H1 (cell line): ENCODE measurements at regions not wholly inside any gene's neighbourhood (a gene's known extent, or its start where the extent isn't known, plus 50 kb on each side); places are given as distances from the start of the nearest gene placed in this dataset.
"Not testable (repeated sequence)": the region's sequence is repeated elsewhere in the genome, so short reads cannot be mapped to it uniquely, and the experiment has no call there.

Source experiments
- CTCF ChIA-PET: fragments of 300-600 bp; sonication (Branson Sonifier 250); formaldehyde crosslinking; loops from one replicate; lab custom pipeline; 2021; ENCODE audit not compliant: partially characterized antibody; lab: Charles Lee
- POLR2A ChIA-PET: fragments of 300-600 bp; sonication (Branson Sonifier 250); formaldehyde crosslinking; loops from one replicate; lab custom pipeline; 2021; ENCODE audit warnings: inconsistent platforms; ENCODE audit not compliant: partially characterized antibody; lab: Charles Lee
- DNase-seq, 2 experiments: peaks; one replicate each; pipeline versions ENCODE4 v3.0.0 to v3.0.0-alpha.2; 2010 to 2022; ENCODE audit warnings: low spot score in 2 of 2, low read depth in 1 of 2, mixed read lengths in 1 of 2
- FAIRE-seq: peaks from 2 replicates; lab custom pipeline; 2011; peaks lifted over from hg19 to GRCh38; lab: Jason Lieb, UNC
- H2AFZ ChIP-seq: 2 replicates; pipeline ENCODE4 v1.8.1; 2012; ENCODE audit warnings: low read length, inconsistent platforms
- H2AK5ac ChIP-seq: 2 replicates; pipeline ENCODE4 v1.6.1; 2013; ENCODE audit warnings: low read depth, low read length
- H2BK120ac ChIP-seq: replicated peaks from 2 replicates; pipeline ENCODE3; 2013; ENCODE audit warnings: low read depth, low read length, inconsistent platforms
- H2BK12ac ChIP-seq: 2 replicates; pipeline ENCODE4 v1.6.1; 2013; ENCODE audit warnings: low read depth, low read length
- H2BK15ac ChIP-seq: 2 replicates; pipeline ENCODE4 v1.6.1; 2013; ENCODE audit warnings: low read length
- H2BK20ac ChIP-seq: 2 replicates; pipeline ENCODE4 v1.6.1; 2013; ENCODE audit warnings: low read length
- H2BK5ac ChIP-seq: 2 replicates; pipeline ENCODE4 v1.6.1; 2013; ENCODE audit warnings: low read depth, low read length
- H3K14ac ChIP-seq: 2 replicates; pipeline ENCODE4 v1.6.1; 2013; ENCODE audit warnings: inconsistent platforms; ENCODE audit not compliant: insufficient read length
- H3K18ac ChIP-seq: 2 replicates; pipeline ENCODE4 v1.6.1; 2013; ENCODE audit warnings: low read length; ENCODE audit errors: extremely low read depth
- H3K23ac ChIP-seq: 2 replicates; pipeline ENCODE4 v1.6.1; 2013; ENCODE audit warnings: inconsistent platforms; ENCODE audit not compliant: insufficient read length
- H3K23me2 ChIP-seq: 2 replicates; pipeline ENCODE4 v1.6.1; 2013; ENCODE audit warnings: low read depth, low read length
- H3K27ac ChIP-seq: 2 replicates; pipeline ENCODE4 v1.6.1; 2011; ENCODE audit warnings: low read depth, low read length, inconsistent platforms
- H3K27me3 ChIP-seq, 4 experiments: replicated peaks in 1 of 4; 1 replicate in 1 of 4; 2 replicates in 3 of 4; pipeline versions ENCODE4 v1.6.1 to v1.8.1; 2011 to 2013; ENCODE audit warnings: low read length in 3 of 4, mild to moderate bottlenecking in 3 of 4, inconsistent platforms in 2 of 4, mixed read lengths in 2 of 4, moderate library complexity in 1 of 4; ENCODE audit not compliant: control insufficient read depth in 3 of 4, insufficient read depth in 3 of 4; ENCODE audit errors: extremely low read depth in 1 of 4
- H3K36me3 ChIP-seq, 4 experiments: 2 replicates each; pipeline versions ENCODE4 v1.6.1 to v1.8.1; 2011 to 2013; ENCODE audit warnings: mild to moderate bottlenecking in 4 of 4, low read length in 3 of 4, moderate library complexity in 2 of 4, control low read depth in 1 of 4, inconsistent platforms in 1 of 4; ENCODE audit not compliant: insufficient read depth in 4 of 4, control insufficient read depth in 2 of 4
- H3K4ac ChIP-seq: replicated peaks from 2 replicates; pipeline ENCODE3; 2013; ENCODE audit warnings: low read length, low read depth, mixed read lengths, inconsistent platforms; ENCODE audit not compliant: insufficient read length
- H3K4me1 ChIP-seq, 4 experiments: replicated peaks in 1 of 4; 1 replicate in 1 of 4; 2 replicates in 3 of 4; pipeline versions ENCODE4 v1.6.1 to v1.8.1; 2011 to 2013; ENCODE audit warnings: low read length in 3 of 4, inconsistent platforms in 2 of 4, mixed read lengths in 1 of 4; ENCODE audit not compliant: insufficient read depth in 4 of 4, control insufficient read depth in 3 of 4
- H3K4me2 ChIP-seq, 2 experiments: 2 replicates each; pipeline versions ENCODE4 v1.6.1 to v1.8.1; 2011 to 2013; ENCODE audit warnings: low read depth in 2 of 2, low read length in 2 of 2, control low read depth in 1 of 2, inconsistent platforms in 1 of 2, mild to moderate bottlenecking in 1 of 2; ENCODE audit not compliant: insufficient read depth in 1 of 2
- H3K4me3 ChIP-seq, 4 experiments: fragments of 200-600, 300-600 bp in 1 of 4; sonication (generic), shearing (Covaris generic), sonication (Bioruptor Twin) in 1 of 4; 2 replicates each; pipeline versions ENCODE4 v1.5.1 to v1.8.1; 2011 to 2016; ENCODE audit warnings: low read length in 4 of 4, low read depth in 3 of 4, control low read depth in 2 of 4, inconsistent platforms in 2 of 4, mild to moderate bottlenecking in 2 of 4, mixed read lengths in 1 of 4, moderate library complexity in 1 of 4; ENCODE audit not compliant: insufficient read depth in 2 of 4; ENCODE audit errors: extremely low read depth in 1 of 4
- H3K56ac ChIP-seq: replicated peaks from 2 replicates; pipeline ENCODE3; 2013; ENCODE audit warnings: low read depth, mild to moderate bottlenecking, mixed read lengths, low read length, inconsistent platforms; ENCODE audit not compliant: insufficient read length
- H3K79me1 ChIP-seq: 2 replicates; pipeline ENCODE4 v1.6.1; 2013; ENCODE audit warnings: low read depth, low read length, control low read depth
- H3K79me2 ChIP-seq, 2 experiments: 2 replicates each; pipeline versions ENCODE4 v1.6.1 to v1.8.1; 2012 to 2013; ENCODE audit warnings: low read length in 2 of 2, mild to moderate bottlenecking in 2 of 2, inconsistent platforms in 1 of 2; ENCODE audit not compliant: insufficient read depth in 2 of 2, control insufficient read depth in 1 of 2
- H3K9ac ChIP-seq, 4 experiments: replicated peaks in 1 of 4; 1 replicate in 1 of 4; 2 replicates in 3 of 4; pipeline versions ENCODE4 v1.6.1 to v1.8.1; 2011 to 2013; ENCODE audit warnings: low read depth in 3 of 4, low read length in 3 of 4, control low read depth in 2 of 4, mild to moderate bottlenecking in 2 of 4, moderate library complexity in 2 of 4, inconsistent platforms in 1 of 4; ENCODE audit errors: extremely low read depth in 1 of 4
- H3K9me3 ChIP-seq, 2 experiments: 2 replicates each; pipeline versions ENCODE4 v1.6.1 to v1.8.1; 2012 to 2013; ENCODE audit warnings: mild to moderate bottlenecking in 2 of 2, moderate library complexity in 2 of 2, control low read depth in 1 of 2, inconsistent platforms in 1 of 2, low read depth in 1 of 2, low read length in 1 of 2, mixed read lengths in 1 of 2; ENCODE audit not compliant: insufficient read depth in 2 of 2
- H4K20me1 ChIP-seq, 2 experiments: replicated peaks in 1 of 2; 2 replicates each; pipeline versions ENCODE3 to v1.8.1; 2011 to 2013; ENCODE audit warnings: inconsistent platforms in 2 of 2, low read length in 2 of 2, mild to moderate bottlenecking in 1 of 2; ENCODE audit not compliant: insufficient read depth in 2 of 2, control insufficient read depth in 1 of 2
- H4K5ac ChIP-seq: 2 replicates; pipeline ENCODE4 v1.6.1; 2013; ENCODE audit warnings: low read length, low read depth, mixed read lengths, inconsistent platforms; ENCODE audit not compliant: insufficient read length
- H4K8ac ChIP-seq: 2 replicates; pipeline ENCODE4 v1.8.0; 2013; ENCODE audit warnings: mild to moderate bottlenecking, moderate library complexity, low read length, inconsistent platforms; ENCODE audit not compliant: insufficient read depth; ENCODE audit errors: extremely low read depth
- H4K91ac ChIP-seq: replicated peaks from 2 replicates; pipeline ENCODE3; 2013; ENCODE audit warnings: low read length, mixed read lengths, inconsistent platforms; ENCODE audit not compliant: insufficient read length
- WGBS, 2 experiments: shearing (Covaris generic) in 1 of 2; methylation state at CpG; one replicate each; pipeline versions ENCODE4 v1.1.6 to v1.1.7; 2013 to 2015; ENCODE audit warnings: low lambda C conversion rate in 2 of 2, mixed read lengths in 2 of 2, inconsistent platforms in 1 of 2, low coverage in 1 of 2, missing lambda C conversion rate in 1 of 2; ENCODE audit not compliant: insufficient replicate concordance in 2 of 2, insufficient coverage in 1 of 2, insufficient read length in 1 of 2; ENCODE audit errors: extremely low coverage in 1 of 2, missing lambda C conversion rate in 1 of 2; 5-methylcytosine and 5-hydroxymethylcytosine counted together
- small RNA-seq: library from polyadenylated mRNA; stranded (forward); fragments of <200 nt; extraction: miRNeasy Mini kit (QIAGEN cat#:217004); gene quantifications from one replicate; pipeline ENCODE3, GENCODE V24; 2013; ENCODE audit not compliant: insufficient read depth

DNA sequence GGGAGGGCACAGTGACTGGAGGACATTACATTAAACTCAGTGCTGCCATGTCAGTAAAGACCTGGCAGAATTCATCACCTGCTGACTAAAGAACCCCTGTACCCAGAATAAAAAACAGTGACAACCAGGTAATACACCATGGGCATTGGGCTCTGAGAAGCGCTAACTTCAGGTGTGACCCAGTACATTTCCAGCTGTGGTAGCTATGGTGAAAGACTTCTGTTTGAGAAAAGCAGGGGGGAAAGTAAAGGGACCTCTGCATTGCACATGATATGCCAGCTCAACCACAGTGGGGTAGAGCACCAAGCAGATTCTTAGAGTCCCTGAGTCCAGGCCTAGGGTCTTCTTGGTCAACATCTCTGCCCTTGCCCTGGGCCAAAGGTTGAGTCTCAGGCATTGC, 578.6 kb downstream of the TSPY10 start:
- H3K18ac ChIP-seq, H2BK120ac ChIP-seq, H3K56ac ChIP-seq, H4K5ac ChIP-seq, H4K20me1 ChIP-seq, H2AK5ac ChIP-seq, H2BK12ac ChIP-seq, H3K4me3 ChIP-seq, H2BK5ac ChIP-seq, H2BK20ac ChIP-seq, H3K14ac ChIP-seq, H3K4me1 ChIP-seq, H3K79me2 ChIP-seq, H3K9ac ChIP-seq, H3K27me3 ChIP-seq, H3K23me2 ChIP-seq, POLR2A ChIA-PET, DNase-seq, H3K36me3 ChIP-seq, H4K8ac ChIP-seq, H3K4me2 ChIP-seq, H3K27ac ChIP-seq, H3K79me1 ChIP-seq, H4K91ac ChIP-seq, H2AFZ ChIP-seq, H3K4ac ChIP-seq, FAIRE-seq, CTCF ChIA-PET, H3K23ac ChIP-seq, H2BK15ac ChIP-seq: not testable (repeated sequence)
- H3K9me3 ChIP-seq, result peaks cover 3 to 28% of the 10 kb centered on the region in 2 experiments; a peak in 3 of 4 replicates
- 76% methylated on average over 1 of the region's 1 CpG; no CpG with 5 or more reads in 1 of the 2 experiments for WGBS, 2 experiments

Small RNA genes in the stretch of these regions (small RNA-seq; reads per million reads assigned to genes)
- gene RNA5SP519, result 0.86 reads per million
